DND-41 (cell line): ENCODE measurements at regions not wholly inside any gene's neighbourhood (a gene's known extent, or its start where the extent isn't known, plus 50 kb on each side); places are given as distances from the start of the nearest gene placed in this dataset.

Source experiments
- ATAC-seq: fragments of 200-7000 bp; cut with Tn5 transposase; 3 replicates; pipeline ENCODE4 v1.9.1; 2021; ENCODE audit warnings: low read depth; ENCODE audit not compliant: insufficient read depth
- DNase-seq: peaks from one replicate; pipeline ENCODE4 v3.0.0-alpha.2; 2020
- H2AFZ ChIP-seq: 2 replicates; pipeline ENCODE4 v1.6.0; 2012; ENCODE audit warnings: low read depth, low read length
- H3K27ac ChIP-seq: 2 replicates; pipeline ENCODE4 v1.5.1; 2012; ENCODE audit warnings: low read length, inconsistent platforms
- H3K27me3 ChIP-seq: fragments of 200-600 bp; sonication (generic); 2 replicates; pipeline ENCODE4 v1.6.0; 2012; ENCODE audit warnings: low read length, mild to moderate bottlenecking, inconsistent platforms; ENCODE audit not compliant: insufficient read depth, poor library complexity
- H3K36me3 ChIP-seq: 2 replicates; pipeline ENCODE4 v1.5.1; 2012; ENCODE audit warnings: low read length, inconsistent platforms; ENCODE audit not compliant: insufficient read depth
- H3K4me1 ChIP-seq: 2 replicates; pipeline ENCODE4 v1.5.1; 2012; ENCODE audit warnings: mild to moderate bottlenecking, low read length; ENCODE audit not compliant: insufficient read depth
- H3K4me2 ChIP-seq: 2 replicates; pipeline ENCODE4 v1.6.0; 2012; ENCODE audit warnings: mild to moderate bottlenecking, moderate library complexity, low read length, inconsistent platforms; ENCODE audit not compliant: insufficient read depth
- H3K4me3 ChIP-seq, 2 experiments: fragments of 200-600 bp in 1 of 2; shearing (Covaris generic) in 1 of 2; 2 replicates each; pipeline ENCODE4 v1.5.1; 2012 to 2016; ENCODE audit warnings: inconsistent platforms in 2 of 2, low read length in 2 of 2, mild to moderate bottlenecking in 2 of 2, low read depth in 1 of 2, moderate library complexity in 1 of 2
- H3K79me2 ChIP-seq: 2 replicates; pipeline ENCODE4 v1.6.0; 2012; ENCODE audit warnings: low read length, inconsistent platforms; ENCODE audit not compliant: insufficient read depth
- H3K9ac ChIP-seq: 2 replicates; pipeline ENCODE4 v1.6.0; 2012; ENCODE audit warnings: low read depth, mild to moderate bottlenecking, inconsistent platforms, low read length, moderate library complexity
- H3K9me3 ChIP-seq: 2 replicates; pipeline ENCODE4 v1.5.1; 2012; ENCODE audit warnings: low read length, moderate library complexity, mild to moderate bottlenecking, inconsistent platforms; ENCODE audit not compliant: insufficient read depth, severe bottlenecking
- H4K20me1 ChIP-seq: 2 replicates; pipeline ENCODE4 v1.6.0; 2012; ENCODE audit warnings: low read length; ENCODE audit not compliant: insufficient read depth
- EZH2 ChIP-seq: IDR thresholded peaks from 3 replicates; pipeline ENCODE4 v1.6.1; 2012; ENCODE audit warnings: borderline replicate concordance, low read depth, mild to moderate bottlenecking, moderate library complexity, low read length, inconsistent platforms; ENCODE audit not compliant: severe bottlenecking
- TF ChIP-seq, protein P1 (sequence below): IDR thresholded peaks from 2 replicates; pipeline ENCODE4 v1.5.1; 2012; ENCODE audit warnings: borderline replicate concordance, low read length, moderate library complexity, mild to moderate bottlenecking; ENCODE audit not compliant: poor library complexity, severe bottlenecking; ENCODE audit errors: extremely low read depth

DNA sequence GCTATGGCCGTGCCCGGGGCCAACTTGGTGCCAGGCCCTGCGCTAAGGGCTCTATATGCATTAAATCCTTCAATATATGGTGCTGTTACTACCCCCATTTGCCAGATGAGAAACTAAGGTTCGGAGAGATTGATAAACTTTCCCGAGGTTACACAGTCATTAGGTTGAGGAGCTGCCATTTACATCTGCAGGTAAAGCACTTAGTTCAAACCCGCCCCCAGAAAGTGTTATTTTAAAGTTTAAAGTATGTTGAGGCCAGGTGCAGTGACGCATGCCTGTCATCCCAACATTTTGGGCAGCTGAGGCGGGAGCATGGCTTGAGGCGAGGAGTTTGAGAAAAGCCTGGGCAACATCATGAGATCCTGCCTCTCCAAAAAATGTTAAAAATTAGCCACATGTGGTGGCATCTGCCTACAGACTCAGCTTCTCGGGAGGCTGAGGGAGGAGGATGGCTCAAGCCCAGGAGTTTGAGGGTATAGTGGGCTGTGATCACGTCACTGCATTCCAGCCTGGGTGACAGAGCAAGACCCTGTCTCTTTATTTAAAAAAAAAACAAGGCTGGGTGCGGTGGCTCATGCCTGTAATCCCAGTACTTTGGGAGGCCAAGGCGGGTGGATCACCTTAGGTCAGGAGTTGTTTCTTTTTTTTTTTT, 264.7 kb downstream of the PARN start:
- Histone ChIP-seq H3K9me3 (no peaks in the 10 kb centered on the region), H4K20me1 (no peaks in the 10 kb centered on the region; the same call in 1 of the 2 replicates), H3K9ac (no peak overlapping the region), H3K4me3 (no peak overlapping the region), H3K79me2 (no peaks in the 10 kb centered on the region), H3K4me2 (no peak overlapping the region), H3K4me1 (no peaks in the 10 kb centered on the region), H3K27me3 (no peaks in the 10 kb centered on the region), H3K27ac (no peak overlapping the region), H3K36me3 (no peaks in the 10 kb centered on the region), H2AFZ (no peak overlapping the region)
- DNase-seq (no peak), ATAC-seq (no peak)
- TF ChIP-seq, protein P1, sequence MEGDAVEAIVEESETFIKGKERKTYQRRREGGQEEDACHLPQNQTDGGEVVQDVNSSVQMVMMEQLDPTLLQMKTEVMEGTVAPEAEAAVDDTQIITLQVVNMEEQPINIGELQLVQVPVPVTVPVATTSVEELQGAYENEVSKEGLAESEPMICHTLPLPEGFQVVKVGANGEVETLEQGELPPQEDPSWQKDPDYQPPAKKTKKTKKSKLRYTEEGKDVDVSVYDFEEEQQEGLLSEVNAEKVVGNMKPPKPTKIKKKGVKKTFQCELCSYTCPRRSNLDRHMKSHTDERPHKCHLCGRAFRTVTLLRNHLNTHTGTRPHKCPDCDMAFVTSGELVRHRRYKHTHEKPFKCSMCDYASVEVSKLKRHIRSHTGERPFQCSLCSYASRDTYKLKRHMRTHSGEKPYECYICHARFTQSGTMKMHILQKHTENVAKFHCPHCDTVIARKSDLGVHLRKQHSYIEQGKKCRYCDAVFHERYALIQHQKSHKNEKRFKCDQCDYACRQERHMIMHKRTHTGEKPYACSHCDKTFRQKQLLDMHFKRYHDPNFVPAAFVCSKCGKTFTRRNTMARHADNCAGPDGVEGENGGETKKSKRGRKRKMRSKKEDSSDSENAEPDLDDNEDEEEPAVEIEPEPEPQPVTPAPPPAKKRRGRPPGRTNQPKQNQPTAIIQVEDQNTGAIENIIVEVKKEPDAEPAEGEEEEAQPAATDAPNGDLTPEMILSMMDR: no peak
- TF ChIP-seq EZH2: no peak

DNA sequence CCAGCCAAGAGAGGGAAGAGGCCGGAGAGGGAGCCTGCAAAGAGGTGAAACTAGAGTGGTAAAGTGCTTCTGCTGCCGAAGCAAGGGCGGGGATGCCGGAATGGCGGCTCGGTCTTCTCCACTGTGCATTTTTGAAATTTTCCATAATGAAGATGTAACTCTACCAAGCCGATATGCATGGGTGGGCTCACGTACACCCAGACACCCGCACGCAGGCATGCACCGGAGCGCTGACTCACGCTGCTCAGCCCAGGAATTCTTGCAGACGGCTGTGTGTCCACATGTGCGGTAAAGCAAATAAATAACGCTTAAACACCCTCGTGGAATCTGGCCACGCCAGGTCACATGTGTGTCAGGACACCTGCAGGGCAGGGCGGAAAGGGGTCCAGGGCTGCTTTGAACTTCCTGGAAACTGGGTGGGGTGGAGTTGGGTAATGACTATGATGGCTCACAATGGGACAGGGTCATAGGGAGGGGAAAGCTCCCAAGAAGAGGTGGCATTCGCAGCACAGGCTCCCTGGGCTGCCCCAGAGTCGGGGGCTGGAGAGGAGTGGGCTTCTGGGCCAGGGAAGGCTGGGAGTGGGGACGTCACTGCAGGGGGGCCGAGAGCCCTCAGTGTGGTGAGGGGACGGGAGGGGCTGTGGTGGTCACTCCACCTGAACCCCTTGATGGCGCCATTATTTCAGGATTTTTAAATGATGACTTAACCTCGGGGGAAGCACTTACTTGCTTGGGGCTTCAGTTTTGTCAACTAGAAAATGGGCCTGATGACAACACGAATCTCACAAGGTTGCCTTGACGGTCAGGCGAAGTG, 265.5 kb downstream of the PARN start:
- H4K20me1 ChIP-seq: no peaks in the 10 kb centered on the region; the same call in 1 of the 2 replicates
- no peak overlapping the region for H3K9ac ChIP-seq
- DNase-seq (no peak), ATAC-seq (no peak)
- H3K9me3 ChIP-seq: no peaks in the 10 kb centered on the region
- no peaks in the 10 kb centered on the region for H3K36me3 ChIP-seq
- no peak overlapping the region for H3K4me2 ChIP-seq
- no peak overlapping the region for H2AFZ ChIP-seq
- H3K27ac ChIP-seq: no peak overlapping the region
- no peak for TF ChIP-seq EZH2
- TF ChIP-seq, protein P1: no peak
- no peaks in the 10 kb centered on the region for H3K4me1 ChIP-seq
- no peaks in the 10 kb centered on the region for H3K79me2 ChIP-seq
- no peaks in the 10 kb centered on the region for H3K27me3 ChIP-seq
- no peak overlapping the region for H3K4me3 ChIP-seq

DNA sequence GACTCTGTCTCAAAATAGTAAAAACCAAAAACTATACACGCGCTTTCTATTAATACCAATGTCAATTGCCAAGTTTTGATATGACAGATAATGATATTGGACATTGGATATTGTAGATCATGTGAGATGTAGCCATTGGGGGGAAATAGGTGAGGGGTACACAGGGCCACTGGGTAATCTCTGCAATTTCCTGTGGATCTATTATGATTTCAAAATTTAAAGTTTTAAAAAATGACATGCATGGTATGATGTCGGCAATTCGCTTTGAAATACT, 266.0 kb downstream of the PARN start:
- H3K4me2 ChIP-seq: no peak overlapping the region
- ATAC-seq: no peak
- no peaks in the 10 kb centered on the region for H3K4me1 ChIP-seq
- H3K9ac ChIP-seq: no peak overlapping the region
- H2AFZ ChIP-seq: no peak overlapping the region
- H3K4me3 ChIP-seq: no peak overlapping the region
- TF ChIP-seq, protein P1: no peak
- no peak for TF ChIP-seq EZH2
- no peaks in the 10 kb centered on the region for H3K27me3 ChIP-seq
- H3K36me3 ChIP-seq: no peaks in the 10 kb centered on the region
- no peaks in the 10 kb centered on the region; the same call in 1 of the 2 replicates for H4K20me1 ChIP-seq
- DNase-seq: no peak
- H3K9me3 ChIP-seq: no peaks in the 10 kb centered on the region
- no peaks in the 10 kb centered on the region for H3K79me2 ChIP-seq
- H3K27ac ChIP-seq: no peak overlapping the region
